ENCODE measurements at regions not wholly inside any gene's neighbourhood (a gene's known extent, or its start where the extent isn't known, plus 50 kb on each side); places are given as distances from the start of the nearest gene placed in this dataset.
"Not testable (repeated sequence)": the region's sequence is repeated elsewhere in the genome, so short reads cannot be mapped to it uniquely, and the experiment has no call there.

GRCh38 chr1:108314815-108315214 is 70.9 kb upstream of the NBPF4 start:
- TF ChIP-seq CTCF (IDR thresholded peaks at IDR 0.05; ENCODE audit: low read depth, low read length), result no peak
- no peak for TF ChIP-seq POLR2A (IDR thresholded peaks at IDR 0.05; ENCODE audit: extremely low read depth, insufficient read length)
- TF ChIP-seq MAX (IDR thresholded peaks at IDR 0.05; ENCODE audit: low read depth, low read length), result no peak
- no peak for TF ChIP-seq MYC (IDR thresholded peaks at IDR 0.05; ENCODE audit: low read depth, low read length)
- no peak for DNase-seq (ENCODE audit: low read depth)
- no peak overlapping the region for H3K4me3 ChIP-seq (ENCODE audit: low read depth, low read length)

DNA sequence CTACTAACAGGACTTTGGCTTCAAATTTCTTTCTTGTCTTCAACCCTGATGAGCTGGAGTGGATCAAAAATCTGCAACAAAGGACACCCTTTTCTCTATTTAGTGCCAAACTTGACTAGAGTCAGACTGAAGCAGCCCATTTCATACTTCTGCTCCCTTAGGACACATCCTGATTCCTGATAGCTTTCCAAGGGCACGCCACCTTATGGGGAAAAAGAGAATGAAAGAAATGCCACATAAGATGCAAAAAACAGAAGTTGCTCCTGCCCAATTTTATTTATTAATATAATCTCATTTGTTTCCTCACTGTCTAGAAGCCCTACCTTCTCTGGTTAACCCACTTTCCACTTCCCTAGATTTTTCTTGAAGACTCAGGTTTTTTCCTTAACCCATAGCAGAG is 72.7 kb upstream of the NBPF4 start:
- TF ChIP-seq POLR2A (IDR thresholded peaks at IDR 0.05; ENCODE audit: extremely low read depth, insufficient read length) (no peak), CTCF (IDR thresholded peaks at IDR 0.05; ENCODE audit: low read depth, low read length) (no peak), MYC (IDR thresholded peaks at IDR 0.05; ENCODE audit: low read depth, low read length) (no peak), MAX (IDR thresholded peaks at IDR 0.05; ENCODE audit: low read depth, low read length) (no peak)
- no peak for DNase-seq (ENCODE audit: low read depth)
- no peak overlapping the region for H3K4me3 ChIP-seq (ENCODE audit: low read depth, low read length)

DNA sequence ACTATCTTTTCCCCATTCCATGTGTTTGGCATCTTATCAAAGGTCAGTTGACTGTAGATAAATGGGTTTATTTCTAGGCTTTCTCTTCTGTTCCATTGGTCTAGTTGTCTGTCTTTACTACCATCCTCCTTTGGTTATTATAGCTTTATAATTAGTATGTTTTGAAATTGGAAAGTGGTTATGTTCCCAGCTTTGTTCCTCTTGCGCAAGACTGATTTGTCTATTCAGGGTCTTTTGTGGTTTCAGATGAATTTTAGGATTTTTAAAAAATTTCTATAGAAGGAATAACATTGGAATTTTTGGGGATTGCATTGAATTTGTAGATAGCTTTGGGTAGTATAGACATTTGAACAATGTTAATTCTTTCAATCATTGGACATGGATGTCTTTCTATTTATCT is 77.0 kb upstream of the NBPF4 start:
- no peak for TF ChIP-seq POLR2A (IDR thresholded peaks at IDR 0.05; ENCODE audit: extremely low read depth, insufficient read length)
- TF ChIP-seq MYC (IDR thresholded peaks at IDR 0.05; ENCODE audit: low read depth, low read length), result no peak
- no peak for TF ChIP-seq CTCF (IDR thresholded peaks at IDR 0.05; ENCODE audit: low read depth, low read length)
- TF ChIP-seq MAX (IDR thresholded peaks at IDR 0.05; ENCODE audit: low read depth, low read length), result no peak
- no peak for DNase-seq (ENCODE audit: low read depth)
- H3K4me3 ChIP-seq (ENCODE audit: low read depth, low read length), result no peak overlapping the region

GRCh38 chr1:108325338-108325737 is 81.5 kb upstream of the NBPF4 start:
- not testable (repeated sequence) for DNase-seq (ENCODE audit: low read depth); H3K4me3 ChIP-seq (ENCODE audit: low read depth, low read length)

GRCh38 chr1:108327534-108328466 is 83.9 kb upstream of the NBPF4 start:
- TF ChIP-seq POLR2A (IDR thresholded peaks at IDR 0.05; ENCODE audit: extremely low read depth, insufficient read length), result no peak
- no peak for TF ChIP-seq MAX (IDR thresholded peaks at IDR 0.05; ENCODE audit: low read depth, low read length)
- no peak for TF ChIP-seq MYC (IDR thresholded peaks at IDR 0.05; ENCODE audit: low read depth, low read length)
- TF ChIP-seq CTCF (IDR thresholded peaks at IDR 0.05; ENCODE audit: low read depth, low read length), result no peak
- no peak overlapping the region for H3K4me3 ChIP-seq (ENCODE audit: low read depth, low read length)
- peak; percentile 4 for DNase-seq (ENCODE audit: low read depth)

DNA sequence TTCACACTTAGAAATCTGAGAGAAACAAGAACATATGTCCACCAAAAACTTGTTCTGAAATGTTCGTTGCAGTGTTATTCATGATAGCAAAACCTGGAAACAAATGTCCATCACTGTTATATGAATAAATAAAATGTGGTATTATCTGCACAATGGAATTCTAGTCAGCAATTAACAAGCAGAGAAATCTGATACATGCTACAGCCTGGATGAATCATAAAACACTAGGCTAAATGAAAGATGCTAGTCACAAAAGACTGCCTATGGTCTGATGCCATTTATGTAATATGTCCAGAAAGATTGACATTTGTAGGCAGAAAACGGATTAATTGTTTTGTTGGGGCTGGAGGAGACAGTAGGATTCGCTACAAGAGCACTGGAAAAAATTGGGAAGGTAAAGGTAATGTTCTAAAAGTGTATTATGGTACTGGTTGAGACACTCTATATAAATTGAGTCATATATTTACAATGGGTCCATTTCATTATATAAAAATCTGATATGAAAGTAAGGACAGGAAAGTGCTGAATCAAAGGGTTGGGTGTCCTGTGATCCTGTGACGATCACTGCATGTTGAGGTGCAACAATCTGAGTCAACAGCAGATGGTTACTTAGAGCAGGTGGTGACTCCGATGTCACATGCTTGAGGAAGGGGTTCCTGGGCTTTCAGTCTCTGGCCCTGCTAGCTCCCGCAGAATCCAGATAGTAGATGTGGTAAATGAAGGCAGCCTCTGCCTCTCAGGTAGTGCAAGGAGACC is 102.1 kb upstream of the NBPF4 start:
- H3K4me3 ChIP-seq (ENCODE audit: low read depth, low read length), result no peak overlapping the region
- no peak for DNase-seq (ENCODE audit: low read depth)
- TF ChIP-seq MAX (IDR thresholded peaks at IDR 0.05; ENCODE audit: low read depth, low read length) (no peak), POLR2A (IDR thresholded peaks at IDR 0.05; ENCODE audit: extremely low read depth, insufficient read length) (no peak), MYC (IDR thresholded peaks at IDR 0.05; ENCODE audit: low read depth, low read length) (no peak), CTCF (IDR thresholded peaks at IDR 0.05; ENCODE audit: low read depth, low read length) (no peak)

Data from NB4 (cell line).